ENCODE measurements at regions not wholly inside any gene's neighbourhood (a gene's known extent, or its start where the extent isn't known, plus 50 kb on each side); places are given as distances from the start of the nearest gene placed in this dataset.

- no peaks in the 10 kb centered on the region for H3K36me3 Mint-ChIP-seq
- intact Hi-C loops (cut with micrococcal nuclease), result no loop called here
- no peak overlapping the region for H3K4me2 ChIP-seq (replicated peaks; ENCODE audit: extremely low read depth, low read length, poor library complexity, severe bottlenecking)
- H3K4me3 ChIP-seq (replicated peaks in 1 of 3; ENCODE audit: low read depth in 2 of 3, low read length in 3 of 3), result no peak overlapping the region
- H4K20me1 ChIP-seq (ENCODE audit: insufficient read depth, low read length), result no peaks in the 10 kb centered on the region
- no peaks in the 10 kb centered on the region for H3K79me2 ChIP-seq (ENCODE audit: insufficient read depth, low read length)
- no peaks in the 10 kb centered on the region for H3K9me3 Mint-ChIP-seq
- peaks cover 0 to 5% of the 10 kb centered on the region in 2 donors for H3K4me1 ChIP-seq (ENCODE audit: control insufficient read depth in 1 of 2, insufficient read depth in 2 of 2, low read length in 2 of 2)
- H3K9ac ChIP-seq (ENCODE audit: insufficient read depth, low read length, poor library complexity, severe bottlenecking), result no peak overlapping the region
- H3K36me3 ChIP-seq (replicated peaks in 1 of 2; ENCODE audit: control insufficient read depth in 1 of 2, insufficient read depth in 2 of 2, low read length in 2 of 2), result no peaks in the 10 kb centered on the region
- no peaks in the 10 kb centered on the region for H3K9me3 ChIP-seq (replicated peaks in 1 of 2; ENCODE audit: control insufficient read depth in 1 of 2, insufficient read depth in 1 of 2, low read length in 2 of 2)
- H3K4me1 Mint-ChIP-seq, result peaks cover 8% of the 10 kb centered on the region
- no peak for DNase-seq
- H3K27me3 ChIP-seq (ENCODE audit: control insufficient read depth in 2 of 2, insufficient read depth in 2 of 2, low read length in 2 of 2), result no peaks in the 10 kb centered on the region
- peaks cover 4 to 5% (median 5%) of the 10 kb centered on the region in 3 donors for H3K27me3 Mint-ChIP-seq (ENCODE audit: low read depth in 3 of 3)
- TF ChIP-seq CTCF (IDR thresholded peaks at IDR 0.05), result no peak
- no peak overlapping the region for H3K27ac ChIP-seq (ENCODE audit: low read depth in 1 of 2, low read length in 2 of 2)
- no CpG with 5 or more reads among the region's 2 CpGs for WGBS (ENCODE audit: insufficient coverage)
- H2AFZ ChIP-seq (ENCODE audit: insufficient read depth, low read depth, low read length, poor library complexity, severe bottlenecking), result no peak overlapping the region
- H3K27ac Mint-ChIP-seq, result no peak overlapping the region
- no peak overlapping the region for H3K4me3 Mint-ChIP-seq
Measured at GRCh38 chr7:94280851-94281250, 113.8 kb upstream of the COL1A2 start.

- Histone ChIP-seq H3K36me3 (replicated peaks in 1 of 2; ENCODE audit: control insufficient read depth in 1 of 2, insufficient read depth in 2 of 2, low read length in 2 of 2) (no peaks in the 10 kb centered on the region), H3K27ac (ENCODE audit: low read depth in 1 of 2, low read length in 2 of 2) (no peak overlapping the region), H2AFZ (ENCODE audit: insufficient read depth, low read depth, low read length, poor library complexity, severe bottlenecking) (no peak overlapping the region), H3K9me3 (replicated peaks in 1 of 2; ENCODE audit: control insufficient read depth in 1 of 2, insufficient read depth in 1 of 2, low read length in 2 of 2) (no peaks in the 10 kb centered on the region), H3K4me2 (replicated peaks; ENCODE audit: extremely low read depth, low read length, poor library complexity, severe bottlenecking) (no peak overlapping the region), H3K79me2 (ENCODE audit: insufficient read depth, low read length) (no peaks in the 10 kb centered on the region), H3K4me1 (ENCODE audit: control insufficient read depth in 1 of 2, insufficient read depth in 2 of 2, low read length in 2 of 2) (peaks cover 0 to 5% of the 10 kb centered on the region in 2 donors), H4K20me1 (ENCODE audit: insufficient read depth, low read length) (no peaks in the 10 kb centered on the region), H3K9ac (ENCODE audit: insufficient read depth, low read length, poor library complexity, severe bottlenecking) (no peak overlapping the region), H3K4me3 (replicated peaks in 1 of 3; ENCODE audit: low read depth in 2 of 3, low read length in 3 of 3) (no peak overlapping the region), H3K27me3 (ENCODE audit: control insufficient read depth in 2 of 2, insufficient read depth in 2 of 2, low read length in 2 of 2) (no peaks in the 10 kb centered on the region)
- DNase-seq, result no peak
- Mint-ChIP-seq H3K36me3 (no peaks in the 10 kb centered on the region), H3K9me3 (no peaks in the 10 kb centered on the region), H3K27me3 (ENCODE audit: low read depth in 3 of 3) (peaks cover 2 to 7% (median 2%) of the 10 kb centered on the region in 3 donors), H3K4me3 (no peak overlapping the region), H3K4me1 (peaks cover 8% of the 10 kb centered on the region), H3K27ac (peak overlapping the region in 1 of 7 donors; percentile 7)
- intact Hi-C loops (cut with micrococcal nuclease), result no loop called here
- WGBS (ENCODE audit: insufficient coverage), result no CpG with 5 or more reads among the region's 2 CpGs
- TF ChIP-seq CTCF (IDR thresholded peaks at IDR 0.05), result no peak
Measured at GRCh38 chr7:94284104-94284503, 110.6 kb upstream of the COL1A2 start.

Measured in CD14-positive monocyte (primary cell).